HG02840 (cell line): ENCODE measurements at regions not wholly inside any gene's neighbourhood (a gene's known extent, or its start where the extent isn't known, plus 50 kb on each side); places are given as distances from the start of the nearest gene placed in this dataset.

Source experiments
- ATAC-seq: cut with Tn5 transposase; IDR thresholded peaks from one replicate; pipeline ENCODE4 v1.9.1; 2021; ENCODE audit warnings: mild to moderate bottlenecking, moderate library complexity, moderate number of reproducible peaks; ENCODE audit not compliant: unreplicated experiment, low FRiP score

- no peak for ATAC-seq
Observed at GRCh38 chr14:53896726-53897125, 59.9 kb downstream of the BMP4 start.

DNA sequence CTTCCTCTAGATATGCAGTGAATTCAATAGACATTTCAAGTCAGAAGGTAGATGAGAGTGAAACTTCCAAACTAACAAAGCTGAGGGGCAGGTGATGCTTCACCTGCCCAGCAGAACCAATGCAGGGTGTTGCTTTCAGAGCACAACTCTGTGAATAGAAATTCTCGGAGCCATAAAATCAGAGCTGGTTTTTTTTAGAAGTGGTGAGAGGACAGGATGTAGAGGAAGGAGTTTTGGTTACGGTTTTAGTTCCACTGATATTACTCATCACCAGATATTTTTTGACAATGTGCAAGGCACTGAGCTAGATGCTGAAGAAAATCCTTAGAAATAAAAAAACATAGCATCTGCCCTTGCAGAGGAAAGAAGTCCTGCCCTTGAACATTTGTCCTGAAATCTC lies 62.2 kb downstream of the BMP4 start:
- ATAC-seq = no peak

- ATAC-seq = no peak
Observed at GRCh38 chr14:53893374-53893773, 63.3 kb downstream of the BMP4 start.

DNA sequence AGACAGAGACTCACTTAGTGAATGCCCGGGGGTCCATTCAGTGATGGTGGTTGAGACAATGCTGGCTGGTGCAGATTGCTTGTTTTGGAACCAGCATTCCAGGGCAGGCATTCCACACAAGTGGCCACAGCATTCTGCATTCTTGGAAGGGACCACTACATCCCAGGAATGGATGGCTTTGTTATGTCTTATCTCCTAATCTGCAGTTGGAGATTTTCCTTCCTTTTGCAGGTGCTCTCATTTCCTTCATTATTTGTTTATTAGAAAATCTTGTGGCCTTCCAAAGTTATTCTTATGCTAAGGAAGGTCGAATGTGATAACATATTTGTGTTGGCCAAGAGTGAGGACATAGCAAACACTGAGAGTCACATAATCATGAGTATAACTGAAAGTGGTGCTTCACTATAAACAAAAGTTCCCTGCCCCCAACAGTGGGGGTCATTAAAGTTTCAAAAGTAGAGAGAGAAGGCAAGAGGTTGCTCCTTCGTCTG lies 66.0 kb downstream of the BMP4 start:
- ATAC-seq = no peak

DNA sequence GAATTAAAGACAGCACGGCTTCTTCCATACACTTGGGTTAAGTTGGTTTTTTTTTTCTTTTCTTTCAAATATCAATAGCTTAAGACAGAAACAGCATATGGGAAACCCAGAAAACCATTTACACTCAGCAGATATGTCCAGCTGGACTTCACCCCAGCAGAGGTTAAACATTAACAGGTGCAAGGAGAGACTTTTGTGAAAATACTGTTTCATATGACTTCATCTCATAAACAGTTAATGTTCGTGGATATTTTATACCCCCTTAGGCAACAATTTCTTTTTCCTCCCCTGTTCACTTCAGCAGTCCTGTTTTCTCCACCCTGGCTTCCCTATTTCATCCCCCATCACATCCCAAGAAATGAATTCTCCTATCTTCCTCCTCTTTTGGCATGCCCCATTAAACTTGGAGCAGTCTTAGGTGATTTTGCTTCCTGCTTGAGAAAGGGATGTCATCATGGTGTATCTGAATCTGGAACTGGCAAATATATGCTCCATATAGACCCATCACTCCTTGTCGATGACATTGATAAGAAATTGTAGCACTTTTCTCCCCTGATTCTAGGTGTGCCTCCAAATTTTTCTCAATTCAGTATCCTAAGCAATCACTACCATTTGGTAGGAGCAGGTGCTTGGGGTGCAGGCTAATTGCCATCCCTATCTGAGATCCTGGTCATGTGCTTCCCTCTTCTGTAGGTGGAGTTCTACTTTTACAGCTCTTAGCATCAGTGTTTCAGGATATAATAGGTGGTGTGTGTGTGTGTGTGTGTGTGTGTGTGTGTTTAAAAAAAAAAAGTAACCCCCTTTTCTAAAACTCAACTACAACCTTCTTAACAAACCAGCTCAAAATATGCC lies 67.9 kb downstream of the BMP4 start:
- no peak for ATAC-seq

DNA sequence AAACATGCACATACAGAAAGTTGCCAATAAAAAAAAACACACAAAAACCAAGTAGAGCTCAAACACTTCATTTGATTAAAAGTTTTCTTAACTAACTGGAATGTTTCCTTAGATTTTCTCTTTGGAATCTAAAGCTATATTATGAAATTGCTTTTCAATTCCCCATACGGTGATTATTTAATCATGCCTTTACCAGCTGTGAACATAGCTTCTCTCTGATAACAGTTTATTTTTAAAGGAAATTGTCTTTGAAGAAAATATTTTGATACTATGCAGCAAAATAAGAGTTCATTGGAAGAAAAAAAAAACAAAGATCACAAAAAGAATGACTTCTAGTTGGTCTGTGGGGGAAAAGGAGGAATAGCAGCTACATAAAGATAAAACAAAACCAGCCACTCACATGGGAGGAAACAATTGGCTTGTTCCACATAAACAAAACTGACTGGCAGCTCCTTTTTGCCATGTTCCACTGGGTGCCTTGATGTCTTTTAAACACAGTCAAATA lies 71.4 kb downstream of the BMP4 start:
- ATAC-seq = no peak

DNA sequence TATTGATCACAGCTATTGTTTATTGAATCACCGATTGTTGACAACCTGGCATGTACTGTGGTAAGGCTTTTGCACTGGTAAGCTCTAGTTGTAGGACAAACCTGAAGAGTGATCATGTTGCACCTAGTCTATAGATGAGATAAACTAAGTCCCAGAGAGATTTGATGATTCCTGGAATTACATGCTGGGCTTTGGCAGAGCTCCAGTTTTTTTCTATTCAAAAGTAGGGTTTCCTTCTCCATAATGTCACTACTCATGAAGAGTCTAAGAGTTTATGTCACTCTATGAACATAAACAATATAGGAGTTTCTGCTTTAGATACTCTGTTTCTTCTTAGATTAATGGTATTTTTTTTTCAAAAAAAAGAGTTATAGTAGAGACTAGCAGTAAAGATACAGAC lies 72.0 kb downstream of the BMP4 start:
- ATAC-seq = no peak

GRCh38 chr14:53883739-53884138 lies 72.9 kb downstream of the BMP4 start:
- ATAC-seq = no peak

DNA sequence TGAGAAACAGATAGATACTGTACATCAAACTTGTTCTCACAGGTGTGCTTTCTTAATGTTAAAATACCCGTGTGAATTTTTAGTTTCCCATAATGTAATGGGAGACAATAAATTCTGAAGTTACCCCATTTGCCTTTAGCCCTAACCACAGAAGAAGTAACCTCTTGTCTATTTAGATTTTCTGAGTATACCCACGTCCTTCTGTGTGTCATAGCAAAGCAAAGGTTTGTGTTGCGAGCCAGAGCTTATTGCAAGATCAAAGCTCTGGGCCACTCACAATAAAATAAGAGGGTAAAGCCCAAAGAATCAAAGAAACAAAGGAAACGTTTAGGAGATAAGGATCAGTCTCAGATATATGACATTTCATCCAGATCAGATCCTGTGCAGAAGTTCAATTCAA lies 73.9 kb downstream of the BMP4 start:
- ATAC-seq = no peak

GRCh38 chr14:53881921-53882320 lies 74.7 kb downstream of the BMP4 start:
- no peak for ATAC-seq

GRCh38 chr14:53881161-53881871 lies 75.3 kb downstream of the BMP4 start:
- no peak for ATAC-seq

- ATAC-seq = no peak
Observed at GRCh38 chr14:53880761-53881160, 75.9 kb downstream of the BMP4 start.

DNA sequence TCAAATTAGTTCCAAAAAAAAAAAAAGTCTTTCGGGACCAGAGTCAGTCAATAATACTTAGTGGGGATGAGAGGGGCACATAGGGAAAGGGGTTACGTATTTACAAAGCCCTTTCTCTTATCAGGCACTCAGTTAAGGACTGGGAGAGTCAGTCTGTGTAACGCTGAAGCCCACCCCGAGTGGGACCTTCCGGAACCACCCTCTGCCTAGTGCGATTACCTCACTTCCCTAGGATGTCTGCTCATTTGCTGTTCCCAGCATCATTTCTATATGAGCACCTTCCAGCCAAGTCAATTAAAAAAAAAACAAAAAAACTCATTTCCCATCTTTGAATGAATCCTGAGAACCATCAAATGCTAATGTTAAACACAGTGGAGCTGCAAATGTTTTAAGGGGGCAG lies 76.9 kb downstream of the BMP4 start:
- ATAC-seq = no peak

- ATAC-seq = no peak
Observed at GRCh38 chr14:53879022-53879686, 77.5 kb downstream of the BMP4 start.

DNA sequence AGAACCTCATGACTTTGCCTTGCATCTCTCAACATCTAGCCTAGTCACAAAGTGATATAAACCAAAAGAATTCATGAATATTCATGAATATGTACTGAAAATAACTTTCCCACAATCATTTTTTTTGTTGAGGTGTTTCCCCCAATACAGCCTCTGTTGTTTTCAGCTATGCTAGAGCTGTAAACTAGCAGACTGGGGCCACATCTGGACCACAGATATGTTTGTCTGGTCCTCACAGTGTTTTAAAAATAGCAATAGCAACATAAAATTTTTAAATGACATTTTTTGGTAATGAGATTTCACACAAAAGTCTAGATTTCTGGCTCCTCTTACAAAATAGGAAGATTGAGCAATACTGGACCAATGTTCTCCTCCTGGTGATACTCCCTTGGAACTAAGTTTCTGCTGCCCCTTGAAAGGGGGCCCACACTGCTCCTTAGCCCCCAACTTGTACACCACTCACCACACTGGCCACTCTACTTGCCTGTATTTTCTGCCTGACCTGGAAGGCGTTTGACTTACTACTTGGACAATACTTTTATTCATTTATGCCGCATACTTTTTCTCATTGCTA lies 81.2 kb downstream of the BMP4 start:
- ATAC-seq = no peak

DNA sequence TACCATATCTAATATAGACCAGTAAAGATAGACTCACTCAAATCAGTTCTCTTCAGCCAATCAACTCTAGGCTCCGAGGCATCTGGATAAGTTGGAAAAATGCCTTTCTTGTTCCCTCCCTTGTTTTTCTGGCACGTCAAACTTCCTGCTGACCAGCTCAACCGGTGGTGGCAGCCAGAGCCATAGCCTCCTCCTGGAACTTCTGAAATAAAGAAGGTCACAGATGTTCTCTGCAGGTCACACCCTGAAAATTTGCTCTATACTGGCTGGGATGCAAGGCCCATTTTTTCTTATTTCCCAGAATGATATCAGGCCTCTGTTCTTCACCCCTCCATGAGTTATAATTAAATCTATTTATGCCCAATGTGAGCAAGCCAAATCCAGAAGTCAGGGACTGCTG lies 81.9 kb downstream of the BMP4 start:
- no peak for ATAC-seq

DNA sequence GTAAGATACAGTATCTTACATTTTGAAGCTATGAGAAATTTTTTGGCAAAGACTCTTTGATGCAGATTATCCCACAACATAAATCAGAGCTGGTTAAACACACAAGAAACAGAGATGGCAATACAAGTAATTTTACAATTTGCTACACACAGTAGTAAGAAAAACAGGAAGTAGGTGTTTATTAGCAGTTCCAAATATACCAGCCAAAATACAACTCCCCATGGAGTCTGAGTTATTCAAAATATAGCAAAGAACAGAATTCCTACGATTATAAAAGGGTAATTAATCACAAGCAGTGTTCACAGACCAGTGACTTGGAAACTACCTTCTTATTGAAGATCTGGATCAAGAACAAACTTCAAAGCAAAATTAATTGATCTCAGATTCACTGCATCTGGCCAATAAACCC lies 83.9 kb downstream of the BMP4 start:
- no peak for ATAC-seq

- ATAC-seq = no peak
Observed at GRCh38 chr14:53871951-53872350, 84.7 kb downstream of the BMP4 start.

DNA sequence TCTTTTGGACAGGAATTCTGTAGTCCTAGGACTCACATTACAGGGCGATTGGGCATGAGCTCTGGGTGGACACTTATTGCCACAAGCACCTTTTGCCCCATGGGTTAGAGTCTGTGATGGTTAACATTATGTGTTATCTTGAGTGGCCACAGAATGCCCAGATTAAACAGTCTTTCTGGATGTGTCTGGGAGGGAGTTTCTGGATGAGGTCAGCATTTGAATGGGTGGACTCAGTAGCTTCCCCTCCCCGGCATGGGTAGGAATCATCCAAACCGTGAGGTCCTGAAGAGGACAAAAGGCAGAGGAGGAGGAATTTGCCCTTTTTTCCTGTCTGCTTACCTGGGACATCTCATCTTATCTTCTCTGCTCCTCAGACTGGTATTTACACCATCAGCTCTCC lies 85.6 kb downstream of the BMP4 start:
- ATAC-seq = no peak

- ATAC-seq = no peak
Observed at GRCh38 chr14:53865711-53866110, 90.9 kb downstream of the BMP4 start.

DNA sequence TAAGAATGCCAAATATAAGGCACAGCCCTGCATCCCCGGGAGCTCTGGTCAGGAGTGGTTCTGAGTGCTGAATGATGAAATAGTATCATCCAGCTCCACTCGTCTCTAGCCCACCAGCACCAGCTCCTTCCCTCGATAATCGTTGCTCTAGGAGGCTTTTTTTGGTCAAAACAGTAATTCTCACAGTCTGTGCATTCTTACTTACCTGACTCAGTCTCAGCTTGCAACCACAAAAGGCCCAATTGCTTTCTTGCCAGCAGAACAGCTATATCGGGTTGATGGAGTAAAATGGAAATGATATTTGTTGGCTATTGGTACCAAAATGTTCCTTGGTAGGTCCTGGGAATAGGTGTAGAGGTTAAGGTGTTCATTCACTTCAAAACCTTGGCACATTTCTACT lies 94.8 kb downstream of the BMP4 start:
- no peak for ATAC-seq
